GM12873 (cell line): ENCODE measurements at regions not wholly inside any gene's neighbourhood (a gene's known extent, or its start where the extent isn't known, plus 50 kb on each side); places are given as distances from the start of the nearest gene placed in this dataset.

Experiments used
- CTCF ChIP-seq: IDR thresholded peaks from 2 replicates; pipeline ENCODE4 v1.5.1; 2012; ENCODE audit warnings: low read depth, mild to moderate bottlenecking, moderate library complexity, low read length, control low read depth; ENCODE audit not compliant: insufficient read depth; ENCODE audit errors: missing control alignments

GRCh38 chr3:117874028-117874690 lies 1160.5 kb downstream of the IGSF11 start:
- no peak for TF ChIP-seq CTCF

GRCh38 chr3:117874904-117875874 lies 1159.5 kb downstream of the IGSF11 start:
- TF ChIP-seq CTCF: no peak

GRCh38 chr3:117875887-117876286 lies 1158.8 kb downstream of the IGSF11 start:
- no peak for TF ChIP-seq CTCF

- no peak for TF ChIP-seq CTCF
Observed at GRCh38 chr3:117880638-117881037, 1154.0 kb downstream of the IGSF11 start.

GRCh38 chr3:117881210-117881609 lies 1153.4 kb downstream of the IGSF11 start:
- TF ChIP-seq CTCF: no peak

GRCh38 chr3:117885011-117885441 lies 1149.6 kb downstream of the IGSF11 start:
- peak; percentile 6 for TF ChIP-seq CTCF

GRCh38 chr3:117886147-117886546 lies 1148.5 kb downstream of the IGSF11 start:
- no peak for TF ChIP-seq CTCF
